KOPT-K1 (cell line): ENCODE measurements at regions not wholly inside any gene's neighbourhood (a gene's known extent, or its start where the extent isn't known, plus 50 kb on each side); places are given as distances from the start of the nearest gene placed in this dataset.
A peak's percentile ranks its signal among the peaks of the same experiment; 100 is the strongest.
"Not testable (repeated sequence)": the region's sequence is repeated elsewhere in the genome, so short reads cannot be mapped to it uniquely, and the experiment has no call there.

Experiments used
- H3K27ac ChIP-seq: fragments of 200-600 bp; sonication (generic); 2 replicates; pipeline ENCODE4 v1.5.1; 2016; ENCODE audit warnings: antibody characterized with exemption, mild to moderate bottlenecking, low read depth, low read length; ENCODE audit not compliant: poor library complexity, severe bottlenecking
- H3K36me3 ChIP-seq: fragments of 200-600 bp; sonication (generic); 2 replicates; pipeline ENCODE4 v1.5.1; 2017; ENCODE audit warnings: antibody characterized with exemption, mild to moderate bottlenecking, low read length, moderate library complexity; ENCODE audit not compliant: insufficient read depth
- H3K9me3 ChIP-seq: fragments of 200-600 bp; sonication (generic); 2 replicates; pipeline ENCODE4 v1.5.1; 2017; ENCODE audit warnings: antibody characterized with exemption, low read length, mild to moderate bottlenecking; ENCODE audit not compliant: insufficient read depth, poor library complexity, severe bottlenecking

GRCh38 chr22:25453557-25453956 lies 110.9 kb upstream of the GRK3 start:
- Histone ChIP-seq H3K36me3 (peaks cover 83% of the 10 kb centered on the region), H3K9me3 (no peaks in the 10 kb centered on the region), H3K27ac (no peak overlapping the region)

DNA sequence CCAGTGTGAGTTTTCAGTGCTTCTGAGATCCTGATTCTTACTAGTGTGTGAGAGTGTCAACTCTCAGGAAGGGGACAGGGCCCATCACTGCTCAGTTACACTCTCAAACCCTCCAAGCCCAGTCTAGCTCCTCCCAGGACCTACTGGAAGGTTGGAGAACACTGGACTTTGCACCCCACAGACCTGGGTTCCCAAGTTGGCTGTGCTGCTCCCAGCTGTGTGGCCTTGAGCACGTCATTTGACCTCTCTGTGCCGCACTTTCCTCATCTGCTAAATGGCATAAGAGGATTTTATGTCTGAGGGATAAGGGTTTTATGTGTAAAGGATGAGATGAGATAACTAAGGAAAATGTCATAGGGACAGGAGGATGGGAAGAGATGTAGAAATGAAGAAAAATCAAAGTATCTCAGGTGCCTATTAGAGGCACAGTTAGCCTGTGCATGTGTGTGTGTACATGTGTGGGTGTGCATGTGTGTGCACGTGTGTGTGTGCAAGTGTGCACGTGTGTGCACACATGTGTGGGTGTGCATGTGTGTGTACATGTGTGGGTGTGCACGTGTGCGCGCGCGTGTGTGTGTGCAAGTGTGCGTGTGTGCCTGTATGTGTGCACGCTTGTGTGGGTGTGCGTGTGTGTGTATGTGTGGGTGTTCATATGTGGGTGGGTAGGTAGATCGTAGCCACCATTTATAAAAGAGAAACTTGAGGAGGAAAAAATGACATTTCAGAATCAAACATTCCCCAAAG lies 108.0 kb upstream of the GRK3 start:
- peaks cover 93% of the 10 kb centered on the region for H3K36me3 ChIP-seq
- not testable (repeated sequence) for H3K27ac ChIP-seq, H3K9me3 ChIP-seq

DNA sequence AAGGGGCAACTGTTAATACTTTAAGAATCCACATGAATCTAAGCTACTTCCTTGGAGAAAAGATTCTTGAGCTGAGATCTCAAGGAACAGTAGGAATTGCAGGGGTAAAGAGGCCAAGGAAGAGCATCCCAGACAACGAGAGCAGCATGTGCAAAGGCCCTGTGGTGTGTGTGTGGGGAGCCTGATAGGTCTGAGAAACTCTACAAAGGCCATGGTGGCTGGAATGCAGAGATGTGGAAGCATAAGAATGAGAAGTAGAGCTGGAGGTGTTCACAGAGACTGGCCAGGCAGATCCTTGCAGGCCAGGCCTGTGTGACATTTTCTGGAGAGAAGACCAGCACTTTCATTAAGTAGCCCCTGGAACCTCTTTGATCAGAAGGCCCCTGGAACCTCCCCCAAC lies 105.8 kb upstream of the GRK3 start:
- not testable (repeated sequence) for H3K9me3 ChIP-seq, H3K27ac ChIP-seq
- peaks cover 84% of the 10 kb centered on the region for H3K36me3 ChIP-seq

DNA sequence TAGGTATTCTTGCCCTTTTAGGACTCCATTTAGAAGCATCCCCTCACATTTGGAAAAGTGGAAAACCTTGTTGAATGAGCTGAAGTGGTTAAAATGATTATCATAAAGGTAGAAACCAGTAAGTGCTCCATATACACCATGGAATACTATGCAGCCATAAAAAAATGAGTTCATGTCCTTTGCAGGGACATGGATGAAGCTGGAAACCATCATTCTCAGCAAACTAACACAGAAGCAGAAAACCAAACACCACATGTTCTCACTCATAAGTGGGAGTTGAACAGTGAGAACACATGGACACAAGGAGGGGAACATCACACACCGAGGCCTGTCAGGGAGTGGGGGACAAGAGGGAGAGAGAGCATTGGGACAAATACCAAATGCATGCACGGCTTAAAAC lies 103.8 kb upstream of the GRK3 start:
- peaks cover 64% of the 10 kb centered on the region for H3K36me3 ChIP-seq
- not testable (repeated sequence) for H3K27ac ChIP-seq, H3K9me3 ChIP-seq

DNA sequence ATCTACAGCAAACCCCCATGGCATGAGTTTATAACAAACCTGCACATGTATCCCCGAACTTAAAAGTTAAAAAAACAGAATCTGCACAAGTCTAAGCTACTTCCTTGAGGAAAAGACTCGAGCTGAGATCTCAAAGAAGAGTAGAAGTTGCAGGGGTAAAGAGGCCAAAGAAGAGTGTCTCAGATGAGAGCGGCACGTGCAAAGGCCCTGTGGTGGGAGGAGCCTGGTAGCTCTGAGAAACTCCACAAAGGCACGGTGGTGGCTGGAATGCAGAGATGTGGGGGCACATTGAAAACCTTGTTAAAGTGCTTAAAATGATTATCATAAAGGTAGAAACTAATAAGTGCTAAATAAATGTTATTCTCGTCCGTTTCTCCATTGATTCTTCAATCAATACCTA lies 103.2 kb upstream of the GRK3 start:
- Histone ChIP-seq H3K36me3 (peaks cover 64% of the 10 kb centered on the region), H3K27ac (no peak overlapping the region), H3K9me3 (no peaks in the 10 kb centered on the region)

DNA sequence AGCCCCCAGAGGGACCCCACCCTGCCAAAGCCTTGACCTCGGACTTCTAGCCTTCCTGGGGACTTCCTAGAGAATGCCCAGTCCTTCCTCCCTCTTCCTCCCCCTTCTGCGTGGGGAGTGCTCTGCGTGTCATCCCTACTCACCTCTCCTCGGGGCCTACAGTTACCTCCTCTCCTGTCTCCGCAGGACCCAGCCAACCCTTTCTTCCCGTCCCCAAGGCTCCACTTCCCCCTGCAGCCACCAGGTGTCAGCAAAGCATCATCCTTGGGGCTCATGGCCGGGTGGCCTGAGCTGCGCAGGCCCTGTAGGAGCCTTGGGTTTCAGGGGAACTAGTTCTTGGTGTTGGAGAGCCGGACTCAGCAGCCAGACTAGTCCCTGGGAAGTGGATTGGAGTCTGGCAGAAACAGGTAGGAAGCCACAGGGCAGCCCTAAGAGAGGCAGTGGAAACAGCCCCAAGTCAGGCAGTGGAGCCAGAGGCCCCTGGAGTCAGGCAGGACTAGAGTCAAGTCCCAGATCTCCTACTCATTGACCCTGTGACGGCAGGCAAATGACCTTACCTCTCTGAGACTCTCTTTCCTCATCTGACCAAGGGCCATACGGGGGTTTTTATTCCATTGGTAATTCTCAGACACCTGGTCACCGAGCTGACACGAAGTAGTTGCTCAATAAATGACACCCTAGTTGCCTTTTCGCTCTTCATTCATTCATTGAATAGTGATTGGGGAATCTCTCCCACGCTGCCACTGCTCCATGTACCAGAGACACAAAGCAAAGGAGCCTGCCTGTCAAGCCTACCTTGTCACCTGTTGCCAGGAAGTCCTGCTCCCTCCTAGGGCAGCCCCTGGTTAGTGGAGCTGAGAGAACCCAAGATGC lies 101.8 kb upstream of the GRK3 start:
- Histone ChIP-seq H3K27ac (peak overlapping the region; percentile 45), H3K36me3 (peaks cover 55% of the 10 kb centered on the region)
- not testable (repeated sequence) for H3K9me3 ChIP-seq

DNA sequence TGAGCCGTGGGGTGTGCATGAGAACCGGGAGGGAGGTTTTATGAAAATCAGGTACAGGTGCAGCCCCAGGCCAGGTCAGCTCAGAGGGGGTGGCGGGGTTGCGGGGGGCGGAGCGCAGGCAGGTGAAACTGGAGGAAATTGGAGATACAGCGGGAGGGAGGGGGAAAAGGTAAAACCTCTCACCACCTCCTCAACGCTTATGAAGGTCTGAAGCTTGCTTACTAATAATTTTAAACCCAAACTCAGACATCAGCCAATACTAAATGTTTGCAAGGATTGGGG lies 101.2 kb upstream of the GRK3 start:
- Histone ChIP-seq H3K27ac (peak overlapping the region; percentile 45), H3K36me3 (peaks cover 51% of the 10 kb centered on the region)
- H3K9me3 ChIP-seq: not testable (repeated sequence)

- H3K36me3 ChIP-seq: peaks cover 41% of the 10 kb centered on the region
- not testable (repeated sequence) for H3K9me3 ChIP-seq, H3K27ac ChIP-seq
Measured at GRCh38 chr22:25464326-25464725, 100.1 kb upstream of the GRK3 start.

DNA sequence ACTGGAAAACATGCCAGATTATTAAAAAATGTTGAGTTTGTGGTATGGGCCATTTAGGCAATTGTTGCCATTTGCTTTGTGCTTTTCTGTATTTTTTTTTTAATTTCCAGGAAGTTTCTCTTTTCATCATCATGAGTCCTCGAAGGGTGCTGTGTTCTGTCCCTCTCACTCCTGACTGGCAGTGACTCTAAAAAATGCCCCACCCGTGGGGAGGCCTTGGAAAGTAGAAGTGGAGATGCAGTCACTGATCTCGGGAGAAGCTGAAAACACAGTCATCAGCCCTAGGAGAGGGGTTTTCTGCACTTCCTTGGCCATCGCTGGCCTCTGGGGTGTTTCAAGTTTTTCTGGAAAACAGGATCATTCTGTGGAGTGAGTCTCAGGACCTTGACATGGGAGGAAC lies 98.5 kb upstream of the GRK3 start:
- Histone ChIP-seq H3K9me3 (no peaks in the 10 kb centered on the region), H3K27ac (peak overlapping the region; percentile 35), H3K36me3 (peaks cover 25% of the 10 kb centered on the region)

DNA sequence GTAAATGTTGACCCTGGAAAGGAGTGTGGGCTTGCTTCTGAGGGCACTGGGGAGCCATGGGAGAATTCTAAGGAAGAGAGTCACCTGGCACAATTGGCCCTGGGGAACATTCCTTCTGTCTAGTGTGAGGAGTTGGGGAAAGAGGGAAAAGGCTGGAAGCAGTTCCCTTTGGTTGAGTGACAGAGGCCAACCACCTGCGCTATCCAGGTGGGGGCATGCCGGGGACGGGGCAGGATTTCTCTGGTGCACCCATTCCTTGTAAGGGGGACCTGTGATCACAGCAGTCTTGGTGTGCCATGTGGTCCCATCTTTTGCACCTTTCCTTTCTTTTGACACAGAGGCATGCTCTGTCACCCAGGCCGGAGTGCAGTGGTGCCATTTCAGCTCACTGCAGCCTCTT lies 92.1 kb upstream of the GRK3 start:
- Histone ChIP-seq H3K9me3 (peaks cover 5% of the 10 kb centered on the region), H3K27ac (no peak overlapping the region), H3K36me3 (peaks cover under 1% of the 10 kb centered on the region; the same call in 1 of the 2 replicates)

- H3K36me3 ChIP-seq: peaks cover 8% of the 10 kb centered on the region; the same call in 1 of the 2 replicates
- H3K27ac ChIP-seq: peak overlapping the region; percentile 9
- H3K9me3 ChIP-seq: peaks cover 14% of the 10 kb centered on the region
Measured at GRCh38 chr22:25475257-25476022, 89.0 kb upstream of the GRK3 start.

- no peak overlapping the region for H3K27ac ChIP-seq
- H3K9me3 ChIP-seq: peaks cover 17% of the 10 kb centered on the region
- H3K36me3 ChIP-seq: peaks cover 8% of the 10 kb centered on the region; the same call in 1 of the 2 replicates
Measured at GRCh38 chr22:25477358-25477757, 87.1 kb upstream of the GRK3 start.

GRCh38 chr22:25478111-25478510 lies 86.4 kb upstream of the GRK3 start:
- H3K9me3 ChIP-seq: peaks cover 17% of the 10 kb centered on the region
- no peak overlapping the region for H3K27ac ChIP-seq
- peaks cover 8% of the 10 kb centered on the region; the same call in 1 of the 2 replicates for H3K36me3 ChIP-seq

DNA sequence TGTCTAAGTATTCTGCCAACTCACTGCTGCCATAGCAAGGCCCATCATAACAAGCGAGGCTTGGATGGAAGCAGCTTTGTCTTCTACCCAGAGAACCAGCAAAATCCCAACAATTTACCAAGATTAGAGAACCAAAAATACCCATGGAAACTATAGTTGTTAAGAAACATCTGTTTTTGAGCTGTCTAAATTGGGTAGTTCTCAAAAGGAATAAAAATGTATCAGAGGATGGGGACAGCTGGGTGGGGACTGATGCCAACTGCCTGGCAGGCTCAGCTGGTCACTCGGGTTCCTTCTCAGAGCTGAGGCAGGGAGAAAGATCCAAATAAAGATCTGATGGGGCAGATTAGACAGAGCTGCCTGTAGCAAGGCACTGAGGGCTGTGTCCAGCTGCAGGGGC lies 85.9 kb upstream of the GRK3 start:
- H3K9me3 ChIP-seq: peaks cover 17% of the 10 kb centered on the region
- H3K27ac ChIP-seq: no peak overlapping the region
- H3K36me3 ChIP-seq: peaks cover 8% of the 10 kb centered on the region; the same call in 1 of the 2 replicates

- peaks cover 17% of the 10 kb centered on the region for H3K9me3 ChIP-seq
- H3K27ac ChIP-seq, H3K36me3 ChIP-seq: not testable (repeated sequence)
Measured at GRCh38 chr22:25480868-25481267, 83.6 kb upstream of the GRK3 start.
